VCaP (cell line): ENCODE measurements at regions not wholly inside any gene's neighbourhood (a gene's known extent, or its start where the extent isn't known, plus 50 kb on each side); places are given as distances from the start of the nearest gene placed in this dataset.

Experiments used
- H3K27ac ChIP-seq: fragments of 450-650 bp; 2 replicates; pipeline ENCODE4 v1.5.1; 2017
- CTCF ChIP-seq: fragments of 450-650 bp; conservative IDR thresholded peaks from 2 replicates; pipeline ENCODE4 v1.5.1; 2017; ENCODE audit warnings: mild to moderate bottlenecking, moderate library complexity

GRCh38 chr3:106197532-106198194 lies 328.9 kb upstream of the CBLB start:
- no peak for TF ChIP-seq CTCF
- no peak overlapping the region for H3K27ac ChIP-seq

GRCh38 chr3:106204160-106204868 lies 335.5 kb upstream of the CBLB start:
- TF ChIP-seq CTCF = no peak
- H3K27ac ChIP-seq = no peak overlapping the region

GRCh38 chr3:106206146-106206545 lies 337.3 kb upstream of the CBLB start:
- no peak for TF ChIP-seq CTCF
- no peak overlapping the region for H3K27ac ChIP-seq

- TF ChIP-seq CTCF = no peak
- no peak overlapping the region for H3K27ac ChIP-seq
Observed at GRCh38 chr3:106206613-106207012, 337.8 kb upstream of the CBLB start.

- no peak overlapping the region for H3K27ac ChIP-seq
- no peak for TF ChIP-seq CTCF
Observed at GRCh38 chr3:106208251-106208650, 339.4 kb upstream of the CBLB start.

- no peak overlapping the region for H3K27ac ChIP-seq
- TF ChIP-seq CTCF = peak; percentile 71
Observed at GRCh38 chr3:106208967-106209366, 340.2 kb upstream of the CBLB start.

GRCh38 chr3:106209482-106209881 lies 340.7 kb upstream of the CBLB start:
- TF ChIP-seq CTCF = no peak
- no peak overlapping the region for H3K27ac ChIP-seq
